ENCODE measurements at regions not wholly inside any gene's neighbourhood (a gene's known extent, or its start where the extent isn't known, plus 50 kb on each side); places are given as distances from the start of the nearest gene placed in this dataset.
"Not testable (repeated sequence)": the region's sequence is repeated elsewhere in the genome, so short reads cannot be mapped to it uniquely, and the experiment has no call there.

DNA sequence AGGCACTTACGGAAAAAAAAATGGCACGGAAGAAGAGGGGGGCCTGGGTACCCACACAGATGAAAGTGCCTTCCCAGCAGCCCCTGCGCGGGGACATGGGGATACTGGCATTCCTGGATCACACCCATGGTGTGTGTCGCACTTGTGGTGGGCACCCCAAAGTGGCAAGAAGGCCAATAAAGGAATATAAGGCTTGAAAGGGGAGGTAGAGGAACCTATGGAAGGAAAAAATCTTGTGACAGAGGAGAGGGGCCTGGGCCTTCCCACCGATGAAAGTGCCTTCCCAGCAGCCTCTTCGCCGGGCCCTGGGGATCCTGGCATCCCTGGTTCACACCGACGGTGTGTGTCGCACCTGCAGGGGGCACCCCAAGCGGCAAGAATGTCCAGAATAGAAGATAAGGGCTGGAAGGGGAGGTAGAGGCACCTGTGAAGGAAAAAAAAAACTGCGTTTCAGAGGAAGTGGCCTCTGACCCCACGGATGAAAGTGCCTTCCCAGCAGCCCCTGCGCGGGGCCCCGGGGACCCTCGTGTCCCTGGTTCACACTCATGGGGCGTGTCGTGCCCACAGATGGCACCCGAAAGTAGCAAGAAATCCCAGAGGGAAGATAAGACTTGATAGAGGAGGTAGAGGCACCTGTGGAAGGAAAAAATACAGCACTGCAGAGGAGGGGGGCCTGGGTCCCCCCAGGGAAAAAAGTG is 284.0 kb downstream of the ALG10 start:
- TF ChIP-seq, protein P1, sequence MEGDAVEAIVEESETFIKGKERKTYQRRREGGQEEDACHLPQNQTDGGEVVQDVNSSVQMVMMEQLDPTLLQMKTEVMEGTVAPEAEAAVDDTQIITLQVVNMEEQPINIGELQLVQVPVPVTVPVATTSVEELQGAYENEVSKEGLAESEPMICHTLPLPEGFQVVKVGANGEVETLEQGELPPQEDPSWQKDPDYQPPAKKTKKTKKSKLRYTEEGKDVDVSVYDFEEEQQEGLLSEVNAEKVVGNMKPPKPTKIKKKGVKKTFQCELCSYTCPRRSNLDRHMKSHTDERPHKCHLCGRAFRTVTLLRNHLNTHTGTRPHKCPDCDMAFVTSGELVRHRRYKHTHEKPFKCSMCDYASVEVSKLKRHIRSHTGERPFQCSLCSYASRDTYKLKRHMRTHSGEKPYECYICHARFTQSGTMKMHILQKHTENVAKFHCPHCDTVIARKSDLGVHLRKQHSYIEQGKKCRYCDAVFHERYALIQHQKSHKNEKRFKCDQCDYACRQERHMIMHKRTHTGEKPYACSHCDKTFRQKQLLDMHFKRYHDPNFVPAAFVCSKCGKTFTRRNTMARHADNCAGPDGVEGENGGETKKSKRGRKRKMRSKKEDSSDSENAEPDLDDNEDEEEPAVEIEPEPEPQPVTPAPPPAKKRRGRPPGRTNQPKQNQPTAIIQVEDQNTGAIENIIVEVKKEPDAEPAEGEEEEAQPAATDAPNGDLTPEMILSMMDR (IDR thresholded peaks at IDR 0.05): no peak
- no peak for TF ChIP-seq EZH2 (IDR thresholded peaks at IDR 0.05)
- no peak for TF ChIP-seq EZH2phosphoT487 (IDR thresholded peaks at IDR 0.05)
- peaks cover 93% of the 10 kb centered on the region for H3K9me3 Mint-ChIP-seq
- no peak overlapping the region for H3K4me2 ChIP-seq
- no peak overlapping the region for H3K9ac ChIP-seq
- H3K4me1 ChIP-seq: no peaks in the 10 kb centered on the region
- no peaks in the 10 kb centered on the region for H3K4me1 Mint-ChIP-seq
- no peak overlapping the region for H3K27ac ChIP-seq
- H3F3A ChIP-seq (ENCODE audit: low read depth): no peaks in the 10 kb centered on the region
- H4K20me1 ChIP-seq (ENCODE audit: low read depth): no peaks in the 10 kb centered on the region
- no peak overlapping the region for H3K4me3 Mint-ChIP-seq
- no peaks in the 10 kb centered on the region for H3K79me2 ChIP-seq (ENCODE audit: low read depth)
- no peaks in the 10 kb centered on the region for H3K27me3 ChIP-seq
- H3K4me3 ChIP-seq: no peak overlapping the region
- peaks cover 13% of the 10 kb centered on the region for H3K27me3 Mint-ChIP-seq (ENCODE audit: insufficient read depth, low read depth)
- H3K36me3 ChIP-seq: no peaks in the 10 kb centered on the region
- H3K27ac Mint-ChIP-seq: no peak overlapping the region
- H2AFZ ChIP-seq (replicated peaks): no peak overlapping the region
- H3K36me3 Mint-ChIP-seq: no peaks in the 10 kb centered on the region
- no peak for DNase-seq (ENCODE audit: low spot score)
- peaks cover 5% of the 10 kb centered on the region for H3K9me3 ChIP-seq (ENCODE audit: low read depth)

DNA sequence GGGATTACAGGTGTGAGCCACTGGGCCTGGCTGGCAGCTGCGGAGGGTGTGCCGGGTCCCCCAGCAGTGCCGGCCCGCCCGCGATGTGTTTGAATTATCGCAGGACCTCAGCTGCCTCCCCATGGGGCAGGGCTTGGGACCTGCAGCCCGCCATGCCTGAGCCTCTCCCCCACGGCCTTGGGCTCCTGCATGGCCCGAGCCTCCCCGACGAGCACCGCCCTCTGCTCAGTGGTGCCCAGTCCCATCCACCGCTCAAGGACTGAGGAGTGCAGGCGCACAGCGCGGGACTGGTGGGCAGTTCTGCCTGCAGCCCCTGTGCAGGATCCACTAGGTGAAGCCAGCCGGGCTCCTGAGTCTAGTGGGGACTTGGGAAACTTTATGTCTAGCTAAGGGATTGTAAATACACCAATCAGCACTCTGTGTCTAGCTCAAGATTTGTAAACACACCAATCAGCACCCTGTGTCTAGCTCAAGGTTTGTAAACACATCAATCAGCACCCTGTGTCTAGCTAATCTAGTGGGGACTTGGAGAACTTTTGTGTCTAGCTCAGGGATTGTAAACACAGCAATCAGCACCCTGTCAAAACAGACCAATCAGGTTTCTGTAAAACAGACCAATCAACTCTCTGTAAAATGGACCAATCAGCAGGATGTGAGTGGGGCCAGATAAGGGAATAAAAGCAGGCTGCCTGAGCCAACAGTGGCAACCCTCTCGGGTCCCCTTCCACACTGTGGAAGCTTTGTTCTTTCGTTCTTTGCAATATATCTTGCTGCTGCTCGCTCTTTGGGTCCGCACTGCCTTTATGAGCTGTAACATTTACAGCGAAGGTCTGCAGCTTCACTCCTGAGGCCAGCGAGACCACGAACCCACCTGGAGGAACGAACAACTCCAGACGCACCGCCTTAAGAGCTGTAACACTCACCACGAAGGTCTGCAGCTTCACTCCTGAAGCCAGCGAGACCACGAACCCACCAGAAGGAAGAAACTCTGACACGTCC is 287.8 kb downstream of the ALG10 start:
- H3K4me2 ChIP-seq; H3K4me1 Mint-ChIP-seq; H3K4me3 Mint-ChIP-seq; H3K27ac ChIP-seq; H3K36me3 ChIP-seq; H3K27ac Mint-ChIP-seq; H3K4me3 ChIP-seq; H3K9ac ChIP-seq; H4K20me1 ChIP-seq (ENCODE audit: low read depth); DNase-seq (ENCODE audit: low spot score); H3K79me2 ChIP-seq (ENCODE audit: low read depth); H3K27me3 ChIP-seq; H3K36me3 Mint-ChIP-seq; H3K9me3 ChIP-seq (ENCODE audit: low read depth); H3F3A ChIP-seq (ENCODE audit: low read depth); H3K4me1 ChIP-seq; H2AFZ ChIP-seq (replicated peaks): not testable (repeated sequence)
- peaks cover 18% of the 10 kb centered on the region for H3K27me3 Mint-ChIP-seq (ENCODE audit: insufficient read depth, low read depth)
- H3K9me3 Mint-ChIP-seq: peaks cover 93% of the 10 kb centered on the region

DNA sequence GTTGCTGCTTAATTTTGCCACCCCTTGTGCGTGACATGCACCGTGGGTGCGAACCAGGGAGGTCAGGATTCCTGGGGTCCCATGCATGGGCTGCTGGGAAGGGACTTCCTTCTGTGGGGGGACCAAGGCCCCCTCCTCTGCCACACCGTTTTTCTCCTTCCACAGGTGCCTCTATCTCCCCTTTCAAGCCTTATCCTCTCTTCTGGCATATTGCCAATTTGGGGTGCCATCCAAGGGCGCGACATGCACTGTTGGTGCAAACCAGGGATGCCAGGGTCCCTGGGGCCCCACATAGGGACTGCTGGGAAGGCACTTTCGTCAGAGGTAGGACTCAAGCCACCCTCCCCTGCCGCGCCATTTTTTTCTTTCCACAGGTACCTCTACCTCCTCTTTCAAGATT is 289.0 kb downstream of the ALG10 start:
- Histone ChIP-seq H3K27me3 (no peaks in the 10 kb centered on the region), H3K9ac (no peak overlapping the region), H2AFZ (replicated peaks) (no peak overlapping the region), H3K4me1 (no peaks in the 10 kb centered on the region), H3K4me3 (no peak overlapping the region), H3K27ac (no peak overlapping the region), H4K20me1 (ENCODE audit: low read depth) (no peaks in the 10 kb centered on the region), H3K79me2 (ENCODE audit: low read depth) (no peaks in the 10 kb centered on the region), H3F3A (ENCODE audit: low read depth) (no peaks in the 10 kb centered on the region), H3K4me2 (no peak overlapping the region), H3K9me3 (ENCODE audit: low read depth) (peaks cover 9% of the 10 kb centered on the region), H3K36me3 (no peaks in the 10 kb centered on the region)
- Mint-ChIP-seq H3K4me1 (no peaks in the 10 kb centered on the region), H3K36me3 (no peaks in the 10 kb centered on the region), H3K27ac (no peak overlapping the region), H3K9me3 (peaks cover 93% of the 10 kb centered on the region), H3K27me3 (ENCODE audit: insufficient read depth, low read depth) (peaks cover 18% of the 10 kb centered on the region), H3K4me3 (no peak overlapping the region)
- no peak for DNase-seq (ENCODE audit: low spot score)
- TF ChIP-seq EZH2phosphoT487 (IDR thresholded peaks at IDR 0.05) (no peak), EZH2 (IDR thresholded peaks at IDR 0.05) (no peak)
- TF ChIP-seq, protein P1 (IDR thresholded peaks at IDR 0.05): no peak
